ENCODE measurements at regions not wholly inside any gene's neighbourhood (a gene's known extent, or its start where the extent isn't known, plus 50 kb on each side); places are given as distances from the start of the nearest gene placed in this dataset.
"Not testable (repeated sequence)": the region's sequence is repeated elsewhere in the genome, so short reads cannot be mapped to it uniquely, and the experiment has no call there.

DNA sequence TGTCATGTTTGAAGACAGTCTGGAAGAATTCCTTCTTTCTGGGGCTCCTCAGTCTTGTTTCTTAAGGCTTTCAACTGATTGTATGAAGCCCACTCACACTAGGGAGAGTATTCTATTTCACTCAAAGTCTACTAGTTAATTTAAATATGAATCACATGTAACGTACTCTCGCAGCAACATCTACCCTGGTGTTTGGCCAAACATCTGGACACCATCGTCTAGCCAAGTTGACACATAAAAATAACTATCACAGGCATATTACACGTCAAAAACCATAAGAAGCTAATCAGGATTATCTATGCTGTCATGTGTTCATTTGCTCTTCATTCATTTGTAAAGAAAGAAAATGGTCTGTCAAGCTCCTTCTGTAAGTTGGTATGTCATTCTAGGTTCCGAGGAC is 787.4 kb downstream of the KCNJ2 start:
- no peak for DNase-seq (ENCODE audit: low read depth in 4 of 4, low spot score in 2 of 4)

- DNase-seq (ENCODE audit: low read depth in 4 of 4, low spot score in 2 of 4), result no peak
Observed at GRCh38 chr17:70961341-70961740, 792.0 kb downstream of the KCNJ2 start.

DNA sequence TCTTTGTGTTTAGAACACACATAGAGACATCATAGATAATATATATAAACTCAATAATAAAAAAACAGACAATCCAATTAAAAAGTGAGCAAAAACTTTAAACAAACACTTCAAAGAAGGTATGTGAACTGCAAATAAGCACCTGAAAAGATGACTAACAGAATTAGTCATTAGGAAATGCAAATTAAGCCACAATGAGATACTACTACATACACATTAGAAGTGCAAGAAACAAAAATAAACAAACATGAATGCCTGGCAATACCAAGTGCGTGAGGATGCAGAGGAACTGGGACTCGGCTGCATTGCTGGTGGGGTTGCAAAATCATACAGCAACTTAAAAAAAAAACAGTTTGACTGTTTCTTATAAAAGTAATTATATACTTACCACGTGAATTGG is 799.0 kb downstream of the KCNJ2 start:
- DNase-seq (ENCODE audit: low read depth in 4 of 4, low spot score in 2 of 4), result no peak

GRCh38 chr17:70969521-70970034 is 800.2 kb downstream of the KCNJ2 start:
- DNase-seq (ENCODE audit: low read depth in 4 of 4, low spot score in 2 of 4), result no peak

DNA sequence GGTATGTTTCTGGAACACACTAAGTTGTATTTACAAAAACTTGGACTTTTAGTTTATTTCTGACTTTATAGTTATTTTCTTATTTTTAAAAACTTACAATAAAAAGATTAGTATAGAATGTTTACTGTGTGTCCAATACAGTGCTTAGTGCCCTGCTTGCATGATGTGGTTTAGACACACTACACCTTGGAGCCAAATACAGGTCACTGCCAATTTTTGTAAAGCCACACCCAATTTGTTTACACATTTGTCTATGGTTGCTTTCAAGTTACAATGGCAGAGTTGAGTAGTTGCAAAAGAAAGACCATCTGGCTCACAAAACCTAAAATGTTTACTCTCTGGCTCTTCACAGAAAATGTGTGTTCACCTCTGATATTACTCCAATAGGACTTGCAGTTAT is 807.1 kb downstream of the KCNJ2 start:
- no peak for DNase-seq (ENCODE audit: low read depth in 4 of 4, low spot score in 2 of 4)

GRCh38 chr17:70984873-70985272 is 815.5 kb downstream of the KCNJ2 start:
- no peak for DNase-seq (ENCODE audit: low read depth in 4 of 4, low spot score in 2 of 4)

- DNase-seq (ENCODE audit: low read depth in 4 of 4, low spot score in 2 of 4), result no peak
Observed at GRCh38 chr17:70987867-70988340, 818.6 kb downstream of the KCNJ2 start.

DNA sequence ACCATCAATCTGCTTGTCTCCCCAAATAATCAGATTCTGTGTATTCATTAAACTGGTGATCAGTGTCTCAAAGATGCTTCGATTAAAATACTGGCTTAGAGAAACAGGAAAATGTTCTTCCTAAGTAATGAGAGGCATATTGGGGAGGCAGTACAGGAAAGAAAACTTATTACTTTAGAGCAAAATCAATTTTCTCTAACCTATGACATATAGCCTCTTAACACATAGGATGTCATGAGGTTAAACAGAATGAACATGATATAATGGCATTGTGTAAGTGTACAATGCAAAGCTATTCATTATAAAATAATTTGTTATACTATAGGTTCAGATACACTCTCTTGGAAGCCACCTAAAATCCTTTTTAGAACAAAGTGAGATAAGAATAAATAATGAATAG is 819.3 kb downstream of the KCNJ2 start:
- DNase-seq (ENCODE audit: low read depth in 4 of 4, low spot score in 2 of 4), result no peak

- no peak for DNase-seq (ENCODE audit: low read depth in 4 of 4, low spot score in 2 of 4)
Observed at GRCh38 chr17:70989280-70989679, 819.9 kb downstream of the KCNJ2 start.

- no peak for DNase-seq (ENCODE audit: low read depth in 4 of 4, low spot score in 2 of 4)
Observed at GRCh38 chr17:70994194-70994593, 824.9 kb downstream of the KCNJ2 start.

DNA sequence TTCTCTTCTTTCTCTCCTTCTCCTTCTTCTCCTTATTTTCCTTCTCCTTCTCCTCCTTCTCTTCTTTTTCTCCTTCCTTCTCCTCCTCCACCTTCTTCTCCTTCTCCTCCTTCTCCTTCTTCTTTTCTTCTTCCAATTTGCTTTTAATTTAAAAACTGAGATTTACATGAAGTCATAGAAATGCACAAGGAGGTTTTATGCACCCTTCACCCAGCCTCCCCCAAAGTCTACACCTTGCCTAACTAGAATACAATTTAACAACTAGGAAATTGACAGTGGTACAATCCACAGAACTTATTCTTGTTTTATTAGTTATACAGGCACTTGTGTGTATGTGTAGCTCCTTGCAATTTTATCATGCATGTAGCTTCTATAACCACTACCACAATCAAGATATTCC is 826.7 kb downstream of the KCNJ2 start:
- no peak for DNase-seq (ENCODE audit: low read depth in 4 of 4, low spot score in 2 of 4)

GRCh38 chr17:71003736-71004135 is 834.4 kb downstream of the KCNJ2 start:
- no peak for DNase-seq (ENCODE audit: low read depth in 4 of 4, low spot score in 2 of 4)

DNA sequence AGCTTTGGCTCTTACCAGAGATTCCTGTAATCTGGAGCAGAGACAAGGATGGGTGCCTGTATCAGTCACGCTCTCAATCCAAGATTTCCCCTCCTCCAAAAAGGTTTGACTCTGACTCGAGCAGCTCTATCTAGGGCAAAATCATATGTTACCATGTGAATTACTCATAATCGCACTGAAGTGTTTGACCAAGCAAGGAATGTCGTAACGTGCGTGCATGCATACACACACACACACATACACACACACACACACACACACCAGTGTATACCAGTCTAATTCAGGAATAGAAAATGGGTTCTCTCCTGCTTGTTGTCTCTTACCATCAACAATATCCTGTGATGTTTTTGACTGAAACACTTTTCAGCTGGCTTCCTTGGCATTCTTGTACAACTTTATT is 835.1 kb downstream of the KCNJ2 start:
- no peak for DNase-seq (ENCODE audit: low read depth in 4 of 4, low spot score in 2 of 4)

DNA sequence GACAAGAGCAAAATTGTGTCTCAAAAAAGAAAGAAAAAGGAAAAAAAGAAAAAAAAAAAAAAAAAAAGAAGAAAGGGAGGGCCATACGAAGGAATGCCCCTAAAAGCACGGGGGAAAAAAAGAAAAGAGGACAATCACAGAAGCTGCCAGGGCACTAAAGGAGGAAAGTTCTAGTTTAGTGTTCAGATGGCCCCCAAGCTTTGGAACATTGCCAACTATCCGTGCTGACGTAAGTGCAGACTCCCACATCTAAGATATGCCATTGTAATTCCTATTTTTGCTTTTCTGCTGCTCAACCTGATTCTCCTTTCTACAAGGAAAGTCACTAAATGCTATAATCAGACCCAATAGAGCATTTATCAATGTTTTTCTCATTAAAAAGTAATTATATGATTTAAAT is 842.1 kb downstream of the KCNJ2 start:
- no peak for DNase-seq (ENCODE audit: low read depth in 4 of 4, low spot score in 2 of 4)

- no peak for DNase-seq (ENCODE audit: low read depth in 4 of 4, low spot score in 2 of 4)
Observed at GRCh38 chr17:71019699-71020098, 850.4 kb downstream of the KCNJ2 start.

DNA sequence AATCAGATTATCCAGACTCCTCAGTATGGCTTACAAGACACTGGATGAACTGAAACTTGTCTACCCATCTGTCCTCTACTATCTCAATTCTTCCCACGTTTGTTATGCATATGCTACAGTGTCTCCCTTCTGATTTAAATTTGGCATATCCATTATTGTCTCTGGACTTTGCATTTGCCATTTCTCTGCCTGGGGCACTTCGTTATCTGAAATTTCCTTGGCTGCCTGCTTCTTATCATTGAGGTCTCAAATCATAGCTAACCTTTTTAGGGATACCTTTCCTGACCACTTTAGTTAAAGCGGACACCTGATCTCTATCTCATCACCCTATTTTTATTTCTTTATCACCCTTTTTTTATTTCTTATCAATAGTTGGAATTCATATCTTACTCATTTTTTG is 853.4 kb downstream of the KCNJ2 start:
- no peak for DNase-seq (ENCODE audit: low read depth in 4 of 4, low spot score in 2 of 4)

DNA sequence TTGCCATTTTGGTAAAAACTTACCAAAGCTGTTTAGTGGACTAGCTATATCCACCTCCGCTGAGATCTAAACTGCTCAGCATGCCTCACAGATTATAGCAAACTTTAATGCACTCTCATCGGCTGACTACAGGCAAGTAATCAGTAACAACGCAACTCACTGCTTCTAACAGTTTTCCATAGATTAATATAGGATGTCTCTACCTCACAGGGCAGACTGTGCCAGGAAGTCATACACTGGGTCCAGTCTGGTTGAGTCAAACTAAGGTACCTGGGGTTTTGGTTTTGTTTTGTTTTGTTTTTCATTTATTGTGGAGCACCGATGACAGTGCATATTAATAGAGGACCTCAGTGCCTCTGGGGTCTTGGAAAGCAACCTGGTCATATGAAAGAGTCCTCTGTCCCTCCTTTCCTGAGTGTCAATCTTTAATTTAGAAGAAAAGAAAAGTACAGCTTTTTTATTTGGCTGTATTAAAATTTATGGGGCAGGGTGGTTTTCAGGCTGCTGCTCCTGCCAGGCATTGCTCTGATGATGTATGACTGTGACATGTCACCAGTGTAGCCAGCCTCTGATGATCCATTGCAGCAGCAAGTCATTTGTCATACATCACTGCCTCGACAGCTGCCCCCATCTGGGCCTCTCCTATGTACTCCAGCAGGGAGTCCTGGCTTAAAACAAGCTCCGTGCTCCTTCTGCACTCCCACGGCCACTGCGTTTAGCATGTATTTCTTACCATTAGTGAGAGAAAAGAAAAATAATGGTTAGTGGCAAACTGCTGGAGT is 854.1 kb downstream of the KCNJ2 start:
- DNase-seq (ENCODE audit: low read depth in 4 of 4, low spot score in 2 of 4), result peak; percentile 20 to 56 (median 46)

DNA sequence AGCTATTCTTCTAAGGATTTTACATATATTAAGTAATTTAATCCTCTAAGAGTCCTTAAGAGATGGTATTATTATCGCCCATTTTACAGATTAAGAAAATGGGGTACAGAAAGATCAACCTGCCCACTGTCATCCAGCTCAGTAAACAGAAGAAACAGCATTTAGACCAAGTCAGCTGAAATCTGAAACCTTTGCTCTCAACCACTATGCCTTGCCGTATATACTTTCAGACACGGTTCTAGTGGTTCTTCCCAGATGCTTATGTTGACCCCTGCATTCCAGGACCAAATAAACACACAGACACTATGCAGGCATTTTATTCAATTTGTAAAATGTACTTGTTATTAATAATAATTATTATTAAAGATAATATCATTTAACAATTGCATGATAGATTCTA is 854.8 kb downstream of the KCNJ2 start:
- no peak for DNase-seq (ENCODE audit: low read depth in 4 of 4, low spot score in 2 of 4)

DNA sequence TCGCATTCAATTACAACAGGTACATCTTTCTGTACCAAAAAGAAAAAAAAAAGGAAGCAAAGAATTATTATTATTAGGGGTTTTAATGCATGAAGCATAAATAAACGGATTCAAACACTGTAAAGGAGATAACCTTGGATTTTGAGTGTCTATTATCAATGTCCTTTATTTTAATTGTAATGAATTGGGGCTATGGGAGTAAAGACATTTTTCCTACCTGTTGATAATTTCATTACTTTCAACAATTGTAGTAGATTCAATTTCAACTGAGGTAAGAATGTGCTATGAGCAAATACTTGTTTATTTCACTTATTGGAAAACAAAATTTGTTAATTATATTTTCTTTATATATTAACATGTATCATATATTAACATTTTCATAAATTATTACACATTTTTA is 855.6 kb downstream of the KCNJ2 start:
- no peak for DNase-seq (ENCODE audit: low read depth in 4 of 4, low spot score in 2 of 4)

DNA sequence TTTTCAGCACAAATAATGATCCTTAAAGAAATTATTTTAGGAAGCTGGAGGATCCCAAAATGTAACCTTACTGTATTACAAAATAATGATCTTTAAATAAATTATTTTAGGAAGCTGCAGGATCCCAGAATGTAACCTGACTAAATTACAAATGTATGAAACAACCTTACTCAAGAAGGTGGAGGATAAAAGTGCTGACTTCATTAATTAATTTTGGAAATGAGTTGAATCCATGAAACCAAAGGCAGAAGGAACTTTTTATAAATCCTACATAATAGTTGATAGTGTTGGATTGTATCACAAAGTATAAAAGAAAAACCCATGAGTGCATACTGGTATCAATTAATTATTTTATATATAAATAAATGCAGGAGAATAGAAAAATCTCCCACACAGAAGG is 859.9 kb downstream of the KCNJ2 start:
- no peak for DNase-seq (ENCODE audit: low read depth in 4 of 4, low spot score in 2 of 4)

DNA sequence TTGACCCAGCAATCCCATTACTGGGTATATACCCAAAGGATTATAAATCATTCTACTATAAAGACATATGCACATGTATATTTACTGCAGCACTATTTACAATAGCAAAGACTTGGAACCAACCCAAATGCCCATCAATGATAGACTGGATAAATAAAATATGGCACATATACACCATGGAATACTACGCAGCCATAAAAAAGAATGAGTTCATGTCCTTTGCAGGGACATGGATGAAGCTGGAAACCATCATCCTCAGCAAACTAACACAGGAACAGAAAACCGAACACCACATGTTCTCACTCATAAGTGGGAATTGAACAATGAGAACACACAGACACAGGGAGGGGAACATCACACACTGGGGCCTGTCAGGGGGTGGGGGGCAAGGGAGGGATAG is 862.0 kb downstream of the KCNJ2 start:
- not testable (repeated sequence) for DNase-seq (ENCODE audit: low read depth in 4 of 4, low spot score in 2 of 4)

DNA sequence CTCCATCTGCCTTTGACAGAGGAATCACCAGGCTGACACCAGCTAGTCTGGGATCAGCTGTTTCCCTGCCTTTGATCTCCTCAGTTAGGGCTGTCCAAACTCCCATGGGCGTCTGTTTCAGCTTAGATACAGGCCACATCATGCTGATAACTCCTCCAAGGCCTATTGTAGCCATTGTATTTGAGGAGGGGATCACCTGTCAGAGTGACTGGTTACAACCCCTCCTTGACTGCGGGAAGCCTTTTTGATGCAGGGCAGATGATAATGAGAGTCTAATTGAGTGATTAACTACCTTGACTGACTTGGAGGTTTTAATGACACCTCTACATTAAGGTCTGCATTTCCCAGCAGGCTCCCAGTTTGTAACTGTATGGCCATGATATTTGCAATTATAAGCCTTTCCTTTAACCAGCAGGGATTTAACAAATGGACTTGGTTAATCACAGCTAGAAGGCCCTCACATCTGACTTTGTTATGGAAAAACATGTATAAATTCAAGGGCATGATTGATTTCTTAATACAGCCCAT is 863.5 kb downstream of the KCNJ2 start:
- no peak for DNase-seq (ENCODE audit: low read depth in 4 of 4, low spot score in 2 of 4)
